Thoracic aorta (tissue), 2 donors: ENCODE measurements at regions not wholly inside any gene's neighbourhood (a gene's known extent, or its start where the extent isn't known, plus 50 kb on each side); places are given as distances from the start of the nearest gene placed in this dataset.

Experiments
- ATAC-seq: fragments of 150-250 bp; one replicate; pipeline ENCODE4 v1.8.0; 2017; ENCODE audit warnings: low read depth; ENCODE audit not compliant: insufficient number of reproducible peaks, low FRiP score
- DNase-seq: peaks from one replicate; pipeline ENCODE4 v3.0.0-alpha.2; 2020; ENCODE audit warnings: low spot score
- H3K27ac ChIP-seq, 2 donors: fragments of 200-600 bp; sonication (generic); 1 replicate in 1 of 2; 2 replicates in 1 of 2; pipeline ENCODE4 v1.5.1; 2016; ENCODE audit warnings: mild to moderate bottlenecking in 2 of 2, moderate library complexity in 2 of 2
- H3K27me3 ChIP-seq: fragments of 200-600 bp; sonication (generic); replicated peaks from 2 replicates; pipeline ENCODE4 v1.6.0; 2016; ENCODE audit warnings: mild to moderate bottlenecking; ENCODE audit not compliant: insufficient read depth
- H3K36me3 ChIP-seq: fragments of 200-600 bp; sonication (generic); one replicate; pipeline ENCODE4 v1.5.1; 2016
- H3K4me1 ChIP-seq, 2 donors: fragments of 200-600 bp; sonication (generic); 1 replicate in 1 of 2; 2 replicates in 1 of 2; pipeline versions ENCODE4 v1.5.1 to v1.6.0; 2016; ENCODE audit warnings: low read depth in 2 of 2, mild to moderate bottlenecking in 1 of 2; ENCODE audit not compliant: control insufficient read depth in 1 of 2
- H3K4me3 ChIP-seq: fragments of 200-600 bp; sonication (generic); 2 replicates; pipeline ENCODE4 v1.5.1; 2016; ENCODE audit warnings: mild to moderate bottlenecking
- H3K9me3 ChIP-seq: fragments of 200-600 bp; sonication (generic); 2 replicates; pipeline ENCODE4 v1.5.1; 2016
- TF ChIP-seq, protein P1 (sequence below): fragments of 200-600 bp; sonication (generic); IDR thresholded peaks from one replicate; pipeline ENCODE4 v1.5.1; 2019; ENCODE audit warnings: antibody characterized with exemption

DNA sequence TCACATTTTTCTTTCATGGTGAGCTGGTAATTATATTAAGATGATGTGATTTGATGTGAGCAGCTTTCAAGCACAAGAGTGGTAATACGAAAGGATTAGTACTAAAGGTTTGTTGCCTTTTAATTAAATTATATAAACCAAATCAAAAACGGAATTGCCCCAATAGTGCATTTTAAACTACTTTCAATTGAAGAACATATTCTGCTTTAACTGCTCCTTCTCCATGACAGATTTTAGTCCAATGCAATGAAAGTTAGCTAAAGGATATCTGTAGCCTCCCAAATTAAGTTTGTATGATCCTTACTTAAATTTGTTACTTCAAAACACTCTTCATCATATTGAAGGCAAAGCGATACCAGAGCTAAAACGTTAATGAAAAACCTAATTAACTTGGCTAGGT, 447.1 kb upstream of the AMOT start:
- ATAC-seq: no peak
- Histone ChIP-seq H3K4me1 (no peaks in the 10 kb centered on the region), H3K4me3 (no peak overlapping the region), H3K36me3 (no peaks in the 10 kb centered on the region), H3K27ac (no peak overlapping the region), H3K27me3 (no peaks in the 10 kb centered on the region), H3K9me3 (no peaks in the 10 kb centered on the region)
- TF ChIP-seq, protein P1, sequence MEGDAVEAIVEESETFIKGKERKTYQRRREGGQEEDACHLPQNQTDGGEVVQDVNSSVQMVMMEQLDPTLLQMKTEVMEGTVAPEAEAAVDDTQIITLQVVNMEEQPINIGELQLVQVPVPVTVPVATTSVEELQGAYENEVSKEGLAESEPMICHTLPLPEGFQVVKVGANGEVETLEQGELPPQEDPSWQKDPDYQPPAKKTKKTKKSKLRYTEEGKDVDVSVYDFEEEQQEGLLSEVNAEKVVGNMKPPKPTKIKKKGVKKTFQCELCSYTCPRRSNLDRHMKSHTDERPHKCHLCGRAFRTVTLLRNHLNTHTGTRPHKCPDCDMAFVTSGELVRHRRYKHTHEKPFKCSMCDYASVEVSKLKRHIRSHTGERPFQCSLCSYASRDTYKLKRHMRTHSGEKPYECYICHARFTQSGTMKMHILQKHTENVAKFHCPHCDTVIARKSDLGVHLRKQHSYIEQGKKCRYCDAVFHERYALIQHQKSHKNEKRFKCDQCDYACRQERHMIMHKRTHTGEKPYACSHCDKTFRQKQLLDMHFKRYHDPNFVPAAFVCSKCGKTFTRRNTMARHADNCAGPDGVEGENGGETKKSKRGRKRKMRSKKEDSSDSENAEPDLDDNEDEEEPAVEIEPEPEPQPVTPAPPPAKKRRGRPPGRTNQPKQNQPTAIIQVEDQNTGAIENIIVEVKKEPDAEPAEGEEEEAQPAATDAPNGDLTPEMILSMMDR: no peak
- DNase-seq: no peak

DNA sequence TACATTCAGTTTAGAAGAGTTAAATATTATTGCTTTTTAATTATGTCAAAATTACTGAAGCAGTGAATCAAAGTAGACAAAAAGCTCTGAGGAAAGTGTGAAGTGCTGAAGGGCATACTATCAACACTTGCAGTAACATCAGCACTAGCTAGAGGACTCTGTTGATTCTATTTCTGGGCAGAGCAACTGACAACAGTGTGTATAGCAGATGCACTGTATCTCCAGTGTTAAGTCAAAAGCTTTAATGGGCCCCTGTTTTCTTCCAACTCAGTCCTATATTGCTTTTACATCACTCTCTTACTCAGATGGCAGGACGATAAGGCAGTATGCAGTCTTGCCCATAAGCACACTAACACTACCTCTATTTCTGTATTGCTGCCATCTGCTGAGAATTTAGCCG, 435.2 kb upstream of the AMOT start:
- Histone ChIP-seq H3K4me3 (no peak overlapping the region), H3K27ac (no peak overlapping the region), H3K27me3 (no peaks in the 10 kb centered on the region), H3K4me1 (no peaks in the 10 kb centered on the region), H3K36me3 (no peaks in the 10 kb centered on the region), H3K9me3 (no peaks in the 10 kb centered on the region)
- ATAC-seq: no peak
- TF ChIP-seq, protein P1: no peak
- no peak for DNase-seq

DNA sequence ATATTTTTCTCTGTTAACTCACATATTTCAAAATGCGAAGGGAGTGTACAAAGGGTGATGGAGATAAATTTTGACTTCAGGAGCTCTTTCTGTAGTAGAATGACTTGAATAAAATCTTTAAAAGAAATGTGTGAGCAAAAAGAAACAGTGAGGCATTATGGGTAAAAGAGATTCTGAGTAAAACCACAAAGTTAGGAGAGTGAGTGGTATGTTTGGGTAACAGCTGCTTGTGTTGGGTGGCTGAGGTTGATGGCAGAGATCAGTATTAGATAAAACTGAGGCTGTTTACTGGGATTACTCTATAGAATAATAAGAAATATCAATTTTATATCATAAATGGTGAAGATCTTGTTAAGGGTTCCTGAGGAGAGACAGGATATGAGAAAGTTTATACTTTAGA, 434.2 kb upstream of the AMOT start:
- no peak overlapping the region for H3K4me3 ChIP-seq
- no peaks in the 10 kb centered on the region for H3K4me1 ChIP-seq
- DNase-seq (no peak), ATAC-seq (no peak)
- no peaks in the 10 kb centered on the region for H3K9me3 ChIP-seq
- no peak overlapping the region for H3K27ac ChIP-seq
- TF ChIP-seq, protein P1: no peak
- no peaks in the 10 kb centered on the region for H3K36me3 ChIP-seq
- H3K27me3 ChIP-seq: no peaks in the 10 kb centered on the region

DNA sequence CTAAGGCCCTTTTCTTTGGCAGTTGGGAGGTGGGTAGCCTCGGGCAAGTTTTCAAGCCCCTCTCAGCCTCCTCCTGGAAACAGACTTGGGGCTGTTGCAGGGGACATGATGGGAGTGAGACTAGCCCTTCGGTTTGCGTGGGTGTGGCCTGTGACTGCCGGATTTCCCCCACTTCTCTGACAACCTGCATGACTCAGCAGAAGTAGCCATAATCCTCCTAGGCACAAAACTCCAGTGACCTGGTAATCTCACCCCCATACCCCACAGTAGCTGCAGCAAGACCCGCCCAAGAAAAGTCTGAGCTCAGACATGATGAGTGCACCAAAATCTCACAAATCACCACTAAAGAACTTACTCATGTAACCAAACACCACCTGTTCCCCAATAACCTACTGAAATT, 433.7 kb upstream of the AMOT start:
- TF ChIP-seq, protein P1: no peak
- DNase-seq (no peak), ATAC-seq (no peak)
- H3K27me3 ChIP-seq: no peaks in the 10 kb centered on the region
- H3K36me3 ChIP-seq: no peaks in the 10 kb centered on the region
- no peaks in the 10 kb centered on the region for H3K4me1 ChIP-seq
- H3K27ac ChIP-seq: no peak overlapping the region
- H3K9me3 ChIP-seq: no peaks in the 10 kb centered on the region
- H3K4me3 ChIP-seq: no peak overlapping the region

DNA sequence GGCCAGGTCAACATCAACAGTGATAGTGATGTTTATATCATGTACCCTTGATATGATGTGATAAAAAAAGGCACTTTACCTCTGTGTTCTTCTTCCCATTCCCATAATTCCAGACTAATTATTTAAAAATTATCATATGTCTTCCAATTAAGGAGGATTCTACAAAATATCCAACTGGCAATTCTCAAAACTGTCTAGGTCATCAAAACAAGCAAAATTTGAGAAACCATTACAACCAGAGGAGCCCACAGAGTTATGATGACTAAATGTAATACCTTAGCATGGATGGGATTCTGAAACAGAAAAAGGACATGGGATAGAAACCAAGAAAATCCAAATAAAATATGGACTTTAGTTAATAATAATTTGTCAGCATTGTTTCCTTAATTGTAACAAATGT, 428.6 kb upstream of the AMOT start:
- Histone ChIP-seq H3K27me3 (no peaks in the 10 kb centered on the region), H3K4me1 (no peaks in the 10 kb centered on the region), H3K4me3 (no peak overlapping the region), H3K36me3 (no peaks in the 10 kb centered on the region), H3K27ac (no peak overlapping the region), H3K9me3 (no peaks in the 10 kb centered on the region)
- DNase-seq: no peak
- TF ChIP-seq, protein P1: no peak
- ATAC-seq: no peak
